IPS-NIHi11 (cell line): ENCODE measurements at regions not wholly inside any gene's neighbourhood (a gene's known extent, or its start where the extent isn't known, plus 50 kb on each side); places are given as distances from the start of the nearest gene placed in this dataset.
"Not testable (repeated sequence)": the region's sequence is repeated elsewhere in the genome, so short reads cannot be mapped to it uniquely, and the experiment has no call there.

ENCODE experiments used
- DNase-seq: peaks from one replicate; pipeline ENCODE4 v3.0.0; 2012; ENCODE audit warnings: mixed read lengths, low spot score

DNA sequence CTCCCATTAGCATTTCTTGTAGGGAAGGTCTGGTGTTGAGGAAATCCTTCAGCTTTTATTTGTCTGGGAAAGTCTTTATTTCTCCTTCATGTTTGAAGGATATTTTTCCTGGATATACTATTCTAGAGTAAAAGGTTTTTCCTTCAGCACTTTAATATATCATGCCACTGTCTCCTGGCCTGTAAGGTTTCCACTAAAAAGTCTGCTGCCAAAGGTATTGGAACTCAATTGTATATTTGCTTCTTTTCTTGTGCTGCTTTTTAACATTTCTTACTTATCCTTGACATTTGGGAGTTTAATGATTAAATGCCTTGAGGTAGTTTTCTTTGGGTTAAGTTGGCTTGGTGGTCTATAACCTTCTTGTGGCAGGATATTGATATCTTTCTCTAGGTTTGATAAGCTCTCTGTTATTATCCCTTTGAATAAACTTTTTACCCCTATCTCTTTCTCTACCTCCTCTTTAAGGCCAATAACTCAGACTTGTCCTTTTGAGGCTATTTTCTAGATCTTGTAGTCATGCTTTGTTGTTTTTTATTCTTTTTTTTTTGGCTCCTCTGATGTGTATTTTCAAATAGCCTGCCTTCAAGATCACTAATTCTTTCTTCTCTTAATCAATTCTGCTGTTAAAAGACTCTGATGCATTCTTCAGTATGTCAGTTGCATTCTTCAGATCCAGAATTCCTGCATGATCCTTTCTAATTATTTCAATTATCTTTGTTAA is 225.0 kb upstream of the ZNF217 start:
- DNase-seq = no peak

DNA sequence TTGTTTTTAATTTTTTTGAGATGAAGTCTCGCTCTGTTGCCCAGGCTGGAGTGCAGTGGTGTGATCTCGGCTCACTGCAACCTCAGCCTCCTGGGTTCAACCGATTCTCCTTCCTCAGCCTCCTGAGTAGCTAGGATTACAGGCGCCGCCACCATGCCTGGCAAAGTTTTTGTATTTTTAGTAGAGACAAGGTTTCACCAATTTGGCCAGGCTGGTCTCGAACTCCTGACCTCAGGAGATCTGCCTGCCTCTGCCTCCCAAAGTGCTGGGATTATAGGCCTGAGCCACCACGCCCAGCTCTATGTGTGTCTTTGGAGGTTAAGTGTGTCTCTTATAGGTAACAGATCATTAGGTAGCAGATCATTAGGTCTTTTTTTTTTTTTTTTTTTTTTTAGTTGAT is 223.9 kb upstream of the ZNF217 start:
- DNase-seq = not testable (repeated sequence)

DNA sequence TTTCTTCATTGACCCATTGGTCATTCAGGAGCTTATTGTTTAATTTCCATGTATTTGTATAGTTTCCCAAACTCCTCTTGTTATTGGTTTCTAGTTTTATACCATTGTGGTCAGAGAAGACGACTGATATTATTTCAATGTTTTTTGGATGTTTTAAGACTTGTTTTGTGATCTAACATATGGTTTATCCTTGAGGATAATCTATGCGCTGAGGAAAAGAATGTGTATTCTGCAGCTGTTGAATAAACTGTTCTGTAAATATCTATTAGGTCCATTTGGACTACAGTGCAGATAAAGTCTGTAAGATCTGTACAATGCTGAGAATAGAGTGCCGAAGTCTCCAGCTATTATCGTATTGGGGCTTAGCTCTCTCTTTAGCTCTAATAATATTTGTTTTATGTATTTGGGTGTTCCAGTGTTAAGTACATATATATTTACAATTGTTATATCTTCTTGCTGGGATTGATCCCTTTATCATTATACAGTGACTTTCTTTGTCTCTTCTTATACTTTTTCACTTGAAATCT is 223.3 kb upstream of the ZNF217 start:
- no peak for DNase-seq

DNA sequence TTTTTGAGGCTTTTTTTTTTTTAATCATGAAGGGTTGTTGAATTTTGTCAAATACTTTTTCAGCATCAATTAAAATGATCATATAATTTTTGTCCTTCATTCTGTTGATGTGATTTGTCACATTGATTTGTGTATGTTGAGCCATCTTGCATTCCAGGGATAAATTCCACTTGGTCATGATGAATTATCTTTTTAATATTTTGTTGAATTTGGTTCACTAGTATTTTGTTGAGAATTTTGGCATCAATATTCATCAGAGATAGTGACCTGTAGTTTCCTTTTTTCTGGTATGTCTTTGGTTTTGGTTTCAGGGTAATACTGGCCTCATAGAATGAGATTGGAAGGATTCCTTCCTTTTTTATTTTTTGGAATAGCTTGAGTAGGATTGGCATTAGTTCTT is 221.9 kb upstream of the ZNF217 start:
- DNase-seq = no peak

DNA sequence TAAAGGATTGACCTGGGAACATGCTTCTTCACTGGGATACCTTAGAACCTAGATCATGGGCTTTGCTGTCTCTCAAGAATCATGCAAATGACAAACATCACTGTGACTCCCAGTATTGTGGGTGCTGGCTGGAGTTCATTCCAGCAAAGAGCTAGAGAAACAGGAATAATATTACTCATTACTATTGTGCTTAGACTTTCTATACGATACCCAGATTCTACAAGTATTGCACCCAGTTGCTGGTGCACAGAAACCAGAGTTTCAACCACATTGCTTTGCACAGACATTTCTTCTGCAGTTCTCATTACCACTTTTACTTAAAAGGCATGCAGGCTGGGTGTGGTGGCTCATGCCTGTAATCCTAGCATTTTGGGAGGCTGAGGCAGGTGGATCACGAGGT is 220.4 kb upstream of the ZNF217 start:
- DNase-seq = no peak

DNA sequence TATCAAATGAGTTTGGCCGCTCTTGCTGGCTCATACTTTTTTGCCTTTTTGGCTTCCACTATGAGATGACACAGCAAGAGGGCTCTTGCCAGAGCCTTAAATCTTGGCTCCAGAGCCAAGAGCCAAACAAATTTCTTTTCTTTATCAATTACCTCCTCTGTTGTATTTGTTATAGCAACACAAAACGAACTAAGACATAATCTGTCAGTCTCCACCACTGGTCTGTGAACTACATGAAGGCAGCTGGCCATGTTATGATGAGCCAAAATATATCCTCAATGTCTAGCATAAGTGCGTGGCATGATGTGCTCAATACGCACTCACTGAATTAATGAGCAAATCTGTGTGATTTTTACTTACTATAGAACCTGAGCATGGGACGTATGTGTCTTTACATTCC is 220.0 kb upstream of the ZNF217 start:
- DNase-seq = no peak

DNA sequence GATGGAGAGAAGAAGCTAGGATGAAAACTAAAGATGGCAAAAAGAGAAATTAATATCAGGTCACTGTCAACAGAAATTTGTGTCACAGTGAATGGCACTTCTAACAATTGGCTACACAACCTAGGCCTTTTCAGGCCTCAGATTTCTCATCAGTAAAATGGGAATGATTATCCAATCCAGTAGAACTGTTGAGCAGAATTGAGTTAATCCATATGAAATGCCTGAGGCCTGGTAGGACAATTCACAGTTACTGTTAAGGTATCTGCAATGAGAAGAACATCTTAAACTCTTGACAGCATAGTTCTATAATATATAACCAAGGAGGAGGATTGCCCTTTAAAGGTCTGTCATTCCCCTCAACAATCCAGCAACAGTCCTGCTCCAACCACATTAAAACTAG is 217.9 kb upstream of the ZNF217 start:
- no peak for DNase-seq

DNA sequence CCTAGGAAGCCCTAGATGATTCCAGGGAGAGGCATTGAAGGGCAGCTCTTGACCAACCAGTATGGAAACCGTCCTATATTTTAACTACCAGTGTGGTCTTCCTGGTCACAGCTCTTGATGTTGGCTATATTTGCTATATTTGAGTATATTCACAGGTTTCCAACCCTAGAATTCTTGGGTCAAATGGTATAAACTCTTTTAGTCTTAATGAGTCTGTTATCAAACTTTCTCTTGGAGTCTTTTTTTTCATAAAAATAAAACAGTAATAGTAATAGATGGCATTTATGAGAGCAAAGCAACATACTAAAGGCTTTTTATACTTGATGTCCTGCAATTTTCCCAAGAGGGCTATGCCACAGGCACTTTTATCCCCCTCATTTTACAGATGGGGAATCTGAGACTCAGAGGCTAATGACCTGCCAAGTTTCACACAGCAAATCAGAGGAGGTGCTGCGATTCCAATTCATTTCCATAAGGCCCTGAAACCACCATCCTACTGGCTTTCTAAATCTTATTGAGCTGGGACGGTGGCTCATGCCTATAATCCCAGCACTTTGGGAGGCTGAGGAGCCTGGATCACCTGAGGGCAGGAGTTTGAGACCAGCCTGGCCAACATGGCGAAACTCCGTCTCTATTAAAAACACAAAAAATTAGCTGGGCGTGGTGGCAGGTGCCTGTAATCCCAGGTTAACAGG is 217.2 kb upstream of the ZNF217 start:
- DNase-seq = no peak

DNA sequence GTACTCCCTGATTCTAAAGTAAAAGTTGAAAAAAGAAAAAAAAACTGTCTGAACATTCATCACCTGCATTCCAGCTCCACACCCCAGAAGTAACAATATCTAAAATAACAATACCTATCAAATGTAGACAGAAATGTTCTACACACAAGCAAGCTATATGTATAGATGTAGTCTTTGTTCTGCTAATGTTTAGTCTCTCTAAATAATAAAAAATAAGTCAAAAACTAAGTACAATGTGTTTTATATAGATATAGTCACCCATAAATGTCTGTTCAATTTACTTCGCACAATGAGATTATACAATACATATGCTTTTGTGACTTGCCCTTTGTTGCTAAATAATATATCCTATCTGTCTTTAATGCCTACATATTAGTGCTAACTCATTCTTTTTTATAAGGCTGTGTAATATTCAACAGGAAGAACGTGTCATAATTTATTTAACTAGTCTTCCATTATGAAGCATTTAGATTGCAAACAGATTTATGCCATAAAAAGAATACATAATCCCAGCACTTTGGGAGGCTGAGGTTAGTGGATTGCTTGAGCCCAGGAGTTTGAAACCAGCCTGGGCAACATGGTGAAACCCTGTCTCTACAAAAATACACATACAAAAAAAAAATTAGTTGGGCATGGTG is 216.2 kb upstream of the ZNF217 start:
- DNase-seq = no peak

DNA sequence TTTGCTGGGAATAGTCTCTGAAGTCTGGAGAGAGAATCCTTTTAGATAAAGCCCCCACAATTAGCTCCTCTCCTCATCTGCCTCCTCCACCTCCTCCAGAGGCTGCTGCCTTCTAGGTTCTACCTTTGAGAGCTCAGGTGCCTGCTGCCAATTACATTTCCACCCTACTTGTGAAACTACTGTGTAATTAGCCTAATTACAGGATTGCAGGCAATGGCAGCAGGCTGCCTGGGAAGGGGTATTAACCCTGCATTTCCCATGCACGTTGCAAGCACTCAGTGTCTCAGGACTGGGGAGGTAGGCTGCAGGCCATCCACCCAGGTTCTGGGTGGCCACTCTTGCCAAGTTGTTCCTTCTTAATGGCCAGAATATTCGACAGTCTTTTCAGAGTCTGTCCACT is 215.6 kb upstream of the ZNF217 start:
- no peak for DNase-seq

DNA sequence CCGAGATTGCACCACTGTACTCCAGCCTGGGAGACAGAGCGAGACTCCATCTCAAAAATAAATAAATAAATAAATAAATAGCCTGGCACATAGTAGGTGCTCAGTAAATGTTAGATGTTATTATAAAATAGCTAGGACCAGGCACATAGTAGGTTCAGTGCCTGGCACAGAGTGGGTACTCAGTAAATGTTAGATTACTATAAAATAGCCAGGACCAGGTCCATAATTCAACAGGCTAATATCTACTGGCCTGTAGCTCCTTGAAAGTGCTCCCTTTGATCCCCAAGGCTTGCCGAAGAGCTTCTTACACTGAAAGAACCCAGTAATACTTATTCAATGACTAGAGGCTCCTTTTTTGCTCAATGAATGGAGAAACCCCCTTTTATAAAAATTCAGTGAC is 215.1 kb upstream of the ZNF217 start:
- no peak for DNase-seq

DNA sequence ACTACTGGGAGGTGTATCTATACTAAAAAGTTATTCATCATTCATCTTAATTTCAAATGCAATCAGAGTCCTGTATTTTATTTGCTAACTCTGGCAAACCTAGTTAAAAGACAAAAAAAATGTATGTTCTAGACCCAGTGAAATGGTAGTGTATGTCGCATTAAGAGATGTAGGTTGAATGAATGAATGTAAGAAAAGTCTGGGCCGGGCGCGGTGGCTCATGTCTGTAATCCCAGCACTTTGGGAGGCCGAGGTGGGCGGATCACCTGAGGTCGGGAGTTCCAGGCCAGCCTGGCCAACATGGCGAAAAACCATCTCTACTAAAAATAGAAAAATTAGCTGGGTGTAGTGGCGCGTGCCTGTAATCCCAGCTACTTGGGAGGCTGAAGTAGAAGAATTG is 214.7 kb upstream of the ZNF217 start:
- not testable (repeated sequence) for DNase-seq

DNA sequence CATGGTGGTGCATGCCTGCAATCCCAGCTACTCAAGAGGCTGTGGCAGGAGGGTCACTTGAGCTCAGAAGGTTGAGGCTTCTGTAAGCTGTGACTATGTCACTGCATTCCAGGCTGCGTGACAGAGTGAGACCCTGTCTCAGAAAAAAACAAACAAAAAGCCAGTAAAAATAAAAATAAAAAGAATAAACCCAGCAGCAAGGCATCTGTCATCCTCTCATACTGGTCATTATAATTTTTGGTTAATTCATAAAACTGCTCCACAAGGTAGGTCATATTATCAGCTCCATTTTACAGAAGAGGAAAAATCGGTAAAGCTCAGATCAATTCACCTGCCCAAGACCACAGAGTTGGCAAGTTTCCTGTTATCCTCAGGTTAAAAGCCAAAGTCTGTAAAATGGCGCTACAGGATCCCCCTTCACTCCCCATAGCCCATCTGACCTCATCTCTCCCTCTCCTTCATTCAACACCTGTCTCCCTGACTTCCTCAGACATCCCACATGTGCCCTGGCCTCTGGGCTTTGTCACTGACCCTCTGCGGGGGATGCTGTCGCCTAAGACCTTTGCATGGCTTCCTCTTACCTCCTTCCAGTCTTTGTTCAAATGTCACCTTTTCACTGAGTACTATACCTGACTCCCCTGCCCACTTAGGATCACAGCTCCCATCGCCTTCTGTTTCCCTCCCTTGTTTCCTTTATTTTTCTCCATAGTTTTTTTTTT is 213.2 kb upstream of the ZNF217 start:
- DNase-seq = no peak

DNA sequence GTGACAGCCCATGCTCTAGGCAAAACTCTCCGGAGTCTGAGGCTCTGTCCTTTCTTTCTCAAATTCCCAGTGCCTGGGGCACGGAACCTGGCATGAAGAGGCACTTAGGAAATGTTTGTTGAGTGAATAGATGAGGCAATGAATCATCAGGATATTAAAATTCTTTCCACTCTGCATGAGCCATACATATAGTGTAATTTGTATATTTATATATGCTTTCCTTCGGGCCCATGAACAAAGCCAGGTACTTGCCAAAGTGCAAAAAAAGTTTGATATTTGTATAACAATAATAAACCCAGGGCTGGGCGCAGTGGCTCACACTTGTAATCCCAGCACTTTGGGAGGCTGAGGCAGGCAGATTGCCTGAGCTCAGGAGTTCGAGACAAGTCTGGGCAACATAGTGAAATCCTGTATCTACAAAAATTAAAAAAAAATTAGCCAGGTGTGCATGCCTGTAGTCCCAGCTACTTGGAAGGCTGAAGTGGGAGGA is 212.3 kb upstream of the ZNF217 start:
- no peak for DNase-seq

DNA sequence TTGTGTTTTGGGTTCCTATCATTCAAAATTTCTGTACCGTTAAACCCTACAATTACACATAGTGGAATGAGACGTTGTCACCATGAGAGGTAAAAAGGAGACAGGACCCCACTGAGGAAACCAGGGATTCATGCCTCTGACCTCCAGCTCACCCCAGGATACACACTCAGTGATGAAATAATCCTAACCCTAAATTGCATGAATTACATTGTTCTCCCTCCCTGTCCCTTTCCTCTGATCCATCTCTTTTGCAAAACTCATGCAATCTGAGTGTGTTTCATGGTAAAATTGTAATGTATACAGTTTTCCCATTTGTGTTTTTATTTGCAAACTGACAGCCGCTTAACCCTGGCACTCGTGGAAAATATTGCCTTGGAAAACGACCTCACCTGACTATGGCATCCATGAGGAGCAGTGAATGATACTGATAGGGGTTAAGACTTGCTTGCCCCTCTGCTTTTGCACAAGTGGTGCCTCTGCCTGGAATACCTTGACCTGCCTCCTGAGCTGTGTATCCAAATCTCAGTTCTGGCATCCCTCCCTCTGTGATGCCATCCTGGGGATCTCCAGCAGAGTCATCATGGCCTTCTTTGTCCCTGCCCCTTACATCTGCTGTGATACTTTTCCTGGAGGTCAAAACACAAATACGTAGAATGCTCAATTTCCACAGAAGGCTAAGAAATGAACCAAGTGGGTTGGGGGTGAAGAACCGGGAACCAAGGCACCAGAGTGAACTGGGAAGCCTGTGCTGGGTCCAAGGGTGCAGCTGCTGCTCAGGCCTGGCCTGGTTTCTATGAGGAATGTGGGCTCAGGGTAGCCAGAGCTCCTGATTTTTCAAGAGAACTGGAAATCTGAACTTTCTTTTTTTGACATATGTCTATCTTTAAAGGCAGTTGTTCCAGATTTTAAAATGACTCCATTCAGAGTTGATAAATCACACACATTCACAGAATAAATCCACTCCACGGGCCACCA is 211.6 kb upstream of the ZNF217 start:
- DNase-seq = no peak

DNA sequence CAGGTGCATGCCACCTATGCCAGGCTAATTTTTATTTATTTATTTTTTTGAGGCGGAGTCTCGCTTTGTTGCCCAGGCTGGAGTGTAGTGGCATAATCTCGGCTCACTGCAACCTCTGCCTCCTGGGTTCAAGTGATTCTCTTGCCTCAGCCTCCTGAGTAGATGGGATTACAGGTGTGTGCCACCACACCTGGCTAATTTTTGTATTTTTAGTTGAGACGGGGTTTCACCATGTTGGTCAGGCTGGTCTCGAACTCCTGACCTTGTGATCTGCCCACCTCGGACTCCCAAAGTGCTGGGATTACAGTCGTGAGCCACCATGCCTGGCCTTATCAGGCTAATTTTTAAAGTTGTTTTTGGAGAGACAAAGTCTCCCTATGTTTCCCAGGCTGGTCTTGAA is 210.7 kb upstream of the ZNF217 start:
- not testable (repeated sequence) for DNase-seq

DNA sequence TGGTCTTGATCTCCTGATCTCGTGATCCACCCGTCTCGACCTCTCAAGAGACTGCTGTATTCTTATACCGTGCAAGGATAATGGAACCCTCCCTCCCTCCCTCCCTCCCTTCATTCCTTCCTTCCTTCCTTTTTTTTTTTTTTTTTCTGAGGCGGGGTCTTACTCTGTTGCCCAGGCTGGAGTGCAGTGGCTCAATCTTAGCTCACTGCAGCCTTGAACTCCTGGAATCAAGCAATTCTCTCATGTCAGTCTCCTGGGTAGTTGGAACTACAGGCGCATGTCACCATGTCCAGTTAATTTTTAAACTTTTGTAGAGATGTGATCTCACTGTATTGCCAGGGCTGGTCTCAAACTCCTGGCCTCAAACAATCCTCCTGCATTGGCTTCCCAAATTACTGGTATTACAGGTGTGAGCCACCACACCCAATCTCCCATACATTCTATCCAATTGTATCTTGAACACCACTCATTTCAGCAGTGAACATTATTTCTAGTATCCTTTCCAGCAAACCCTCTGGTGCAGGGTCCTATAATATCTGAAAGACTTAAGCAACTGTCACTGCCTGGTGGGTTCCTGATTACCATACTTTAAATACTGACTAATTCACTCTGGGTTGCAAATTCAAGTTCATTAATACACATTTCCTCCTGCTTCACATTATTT is 210.0 kb upstream of the ZNF217 start:
- DNase-seq = no peak

DNA sequence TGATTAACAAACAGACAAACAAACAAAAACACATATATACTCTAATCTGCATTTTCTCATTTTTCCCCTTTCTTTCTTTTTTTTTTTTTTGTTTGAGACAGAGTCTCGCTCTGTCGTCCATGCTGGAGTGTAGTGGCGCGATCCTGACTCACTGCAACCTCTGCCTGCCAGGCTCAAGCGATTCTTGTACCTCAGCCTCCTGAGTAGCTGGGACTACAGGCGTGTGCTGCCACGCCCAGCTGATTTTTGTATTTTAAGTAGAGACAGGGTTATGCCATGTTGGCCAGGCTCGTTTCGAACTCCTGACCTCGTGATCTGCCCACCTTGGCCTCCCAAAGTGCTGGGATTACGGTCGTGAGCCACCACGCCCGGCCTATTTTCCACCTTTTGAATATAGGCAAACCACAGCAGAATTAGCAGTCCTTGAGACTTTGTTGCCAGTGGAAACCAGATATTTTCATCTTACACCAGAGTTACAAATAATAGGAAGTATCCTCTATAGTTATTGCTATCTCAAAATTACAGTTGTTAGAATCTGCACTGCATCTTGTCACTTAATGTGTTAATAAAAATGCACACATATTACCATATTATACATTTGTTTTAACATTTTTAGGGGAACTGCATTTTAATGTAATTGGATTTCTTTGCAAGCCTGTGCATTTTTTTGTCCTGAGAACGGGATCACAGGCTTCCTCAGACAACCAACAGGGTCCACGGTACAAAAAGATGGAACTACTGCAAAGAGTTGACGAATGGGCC is 208.2 kb upstream of the ZNF217 start:
- no peak for DNase-seq

DNA sequence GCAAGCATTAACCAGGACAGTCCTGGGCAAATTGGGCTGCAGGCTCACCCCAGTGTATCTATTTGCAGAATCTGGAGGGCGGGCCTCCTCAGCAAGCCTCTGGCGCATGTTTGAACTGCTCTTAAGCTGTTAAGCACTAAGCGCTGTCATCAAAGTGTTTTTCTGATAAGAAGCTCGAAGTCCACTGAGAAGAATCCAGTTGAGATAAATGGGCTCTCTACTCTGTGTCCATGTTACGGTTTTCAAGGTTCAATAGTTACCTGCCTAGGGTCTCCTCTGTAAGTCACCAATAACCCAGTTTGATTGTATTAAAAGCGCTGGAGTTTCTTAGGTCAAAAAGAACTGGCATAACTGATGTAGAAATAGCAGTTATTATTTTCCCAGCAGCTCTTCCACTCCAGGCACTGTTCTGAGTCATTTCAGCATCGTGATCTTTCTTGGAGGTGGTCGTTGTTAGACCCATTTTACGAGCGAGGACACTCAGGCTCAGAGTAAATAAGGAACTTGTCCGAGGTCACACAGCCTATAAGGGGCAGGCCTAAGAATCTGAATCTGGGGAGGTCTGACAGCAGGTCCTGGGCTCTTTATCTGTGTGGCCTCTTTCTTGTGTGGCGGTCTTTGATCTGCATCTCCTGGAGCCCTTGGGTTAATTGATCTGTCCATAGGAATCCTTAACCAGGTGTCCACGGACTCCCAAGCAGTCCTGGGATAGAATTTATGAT is 207.4 kb upstream of the ZNF217 start:
- DNase-seq = no peak
